ENCODE measurements at regions not wholly inside any gene's neighbourhood (a gene's known extent, or its start where the extent isn't known, plus 50 kb on each side); places are given as distances from the start of the nearest gene placed in this dataset.

DNA sequence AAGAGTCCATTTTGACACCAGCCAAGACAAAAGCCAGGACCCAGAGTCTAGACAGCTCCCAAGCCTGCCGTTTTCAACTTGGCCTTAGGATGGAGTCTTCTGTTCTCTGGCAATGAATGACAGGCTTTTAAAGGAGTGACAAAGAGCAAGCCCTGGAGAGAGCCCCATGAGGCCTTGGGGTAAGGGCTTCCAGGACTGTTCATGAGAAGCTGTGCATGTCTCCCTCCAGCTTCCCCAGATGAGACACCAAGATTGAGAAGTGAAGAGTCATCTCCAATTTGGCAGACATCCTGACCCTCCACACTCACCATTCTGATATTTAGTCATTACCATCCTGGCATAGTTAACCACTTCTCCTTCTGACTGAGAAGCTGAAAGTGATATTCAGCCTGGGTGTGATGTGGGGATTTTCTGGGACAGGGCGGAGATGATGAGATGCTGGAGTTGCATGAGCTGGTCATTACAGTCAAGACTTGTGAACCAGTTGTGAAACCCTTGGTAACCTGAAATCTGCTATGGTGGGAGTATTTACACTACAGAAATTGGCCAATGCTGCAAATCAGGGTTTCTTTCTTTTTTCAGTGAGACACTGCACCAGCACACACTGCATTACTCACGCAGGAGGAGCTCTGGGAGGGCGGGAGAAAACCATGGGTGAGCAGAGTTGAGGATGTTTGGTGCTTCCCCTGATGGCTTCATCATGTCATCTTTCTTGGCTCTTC, 77.8 kb downstream of the VCPKMT start:
- peak; percentile 78 for DNase-seq (ENCODE audit: low spot score)

DNA sequence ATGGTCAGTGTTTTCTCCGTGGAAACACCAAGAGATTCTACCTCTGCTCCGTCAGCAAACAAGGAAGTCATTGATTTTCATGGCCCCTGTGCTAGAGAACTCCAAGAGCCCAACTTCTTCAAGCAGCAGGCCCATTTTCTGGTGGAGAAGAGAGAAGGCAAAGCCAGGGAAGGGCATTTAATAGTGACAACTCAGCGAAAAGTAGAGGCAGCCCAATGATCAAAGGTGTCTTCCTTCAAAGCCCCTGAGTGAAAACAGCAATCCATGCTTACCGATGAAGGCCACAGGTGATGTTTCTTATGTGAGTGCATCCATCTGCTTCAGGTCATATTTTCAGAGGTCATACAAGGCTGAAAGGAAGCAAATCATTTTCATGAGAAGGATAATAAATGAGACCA, 77.3 kb downstream of the VCPKMT start:
- no peak for DNase-seq (ENCODE audit: low spot score)

DNA sequence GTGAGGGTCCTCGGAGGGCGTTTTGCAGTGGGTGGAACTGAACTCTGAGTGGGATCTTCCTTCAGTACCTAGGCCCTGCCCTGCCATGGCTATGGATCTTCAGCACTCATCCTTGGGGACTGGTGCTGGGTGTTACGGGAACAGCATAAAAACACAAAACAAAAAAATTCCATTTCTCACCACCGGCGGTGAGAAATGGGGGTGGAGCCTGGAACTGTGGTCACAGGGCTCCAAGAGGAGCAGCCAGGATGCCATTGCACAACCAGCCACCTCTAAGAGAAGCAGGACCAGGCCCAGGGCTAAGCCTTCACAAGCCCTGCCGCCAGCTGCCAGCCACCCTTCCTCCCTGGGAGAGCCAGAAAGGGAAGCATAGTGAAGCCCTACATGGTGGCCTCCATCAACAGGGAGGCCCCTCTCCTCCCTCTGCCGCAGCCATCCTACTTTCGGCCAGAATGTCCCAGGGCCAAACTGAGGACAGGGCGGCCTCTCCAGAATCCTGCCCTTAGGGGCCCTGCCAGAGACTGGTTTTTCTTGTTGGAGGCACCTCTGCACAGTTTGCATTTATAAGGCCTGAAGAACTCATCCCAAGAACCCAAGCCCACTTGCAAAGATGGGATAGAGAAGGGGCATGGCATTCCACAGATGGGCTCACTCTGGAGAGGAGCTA, 76.5 kb downstream of the VCPKMT start:
- DNase-seq (ENCODE audit: low spot score), result no peak

DNA sequence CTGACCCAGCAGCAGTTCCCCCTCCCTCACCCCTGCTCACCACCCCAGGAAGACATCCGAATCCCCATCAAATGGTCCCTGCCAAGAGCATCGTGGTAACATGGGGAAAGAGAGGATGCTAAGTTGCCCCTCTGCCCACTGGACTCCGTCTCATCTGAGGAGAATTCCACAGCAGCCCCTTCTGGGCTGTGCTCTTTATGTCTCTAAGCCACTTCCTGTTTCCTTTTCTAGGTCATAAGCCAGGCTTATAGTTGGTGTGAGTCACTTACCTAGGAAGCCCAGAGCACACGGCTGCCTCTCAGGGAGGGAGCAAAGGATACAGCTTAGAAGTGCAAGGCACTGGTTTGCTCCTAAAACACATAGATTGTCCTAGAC, 76.0 kb downstream of the VCPKMT start:
- no peak for DNase-seq (ENCODE audit: low spot score)

DNA sequence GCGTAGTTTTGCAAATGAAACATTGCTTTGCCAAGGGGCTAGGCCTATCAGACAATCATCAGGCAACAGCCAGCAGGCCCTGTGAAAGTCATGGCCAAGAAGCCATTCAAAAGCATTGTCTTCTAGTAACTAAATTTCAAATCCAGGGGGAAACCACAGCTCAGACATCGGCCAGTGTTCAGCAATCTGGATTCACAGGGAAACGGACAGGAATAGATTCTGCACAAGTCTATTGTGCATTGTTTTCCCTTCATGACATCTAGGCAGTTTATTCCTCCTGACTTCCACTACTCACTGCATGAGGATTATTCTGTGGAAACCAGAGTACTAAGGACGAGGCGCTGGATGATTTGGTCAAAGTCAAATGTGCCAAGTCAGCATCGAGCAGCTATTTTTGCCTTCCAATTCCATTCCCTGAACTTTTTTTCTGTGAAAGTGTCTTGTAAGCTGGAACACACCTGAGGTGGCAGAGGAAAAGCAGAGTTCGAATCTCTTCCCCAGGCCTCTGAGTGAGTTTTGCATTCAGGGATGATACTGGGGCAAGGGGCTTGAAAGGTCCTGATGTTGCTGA, 75.4 kb downstream of the VCPKMT start:
- DNase-seq (ENCODE audit: low spot score), result no peak

DNA sequence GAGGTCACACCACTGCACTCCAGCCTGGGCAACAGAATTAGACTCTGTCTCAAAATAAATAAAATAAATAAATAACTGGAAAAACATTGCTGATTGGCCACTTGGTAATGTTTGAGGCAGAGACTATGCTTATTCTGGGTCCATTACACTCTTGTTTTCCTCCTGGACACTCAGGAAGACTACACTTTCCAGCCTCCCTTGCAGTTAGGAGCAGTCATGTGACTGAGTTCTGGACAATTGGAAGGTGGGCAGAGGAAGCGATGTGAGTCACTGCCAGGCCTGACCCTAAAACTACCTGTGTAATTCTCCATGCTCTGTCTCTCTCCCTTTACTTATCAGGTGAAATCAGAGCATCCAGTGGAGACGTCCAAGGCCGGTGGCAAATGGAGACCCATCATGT, 74.4 kb downstream of the VCPKMT start:
- DNase-seq (ENCODE audit: low spot score), result no peak

DNA sequence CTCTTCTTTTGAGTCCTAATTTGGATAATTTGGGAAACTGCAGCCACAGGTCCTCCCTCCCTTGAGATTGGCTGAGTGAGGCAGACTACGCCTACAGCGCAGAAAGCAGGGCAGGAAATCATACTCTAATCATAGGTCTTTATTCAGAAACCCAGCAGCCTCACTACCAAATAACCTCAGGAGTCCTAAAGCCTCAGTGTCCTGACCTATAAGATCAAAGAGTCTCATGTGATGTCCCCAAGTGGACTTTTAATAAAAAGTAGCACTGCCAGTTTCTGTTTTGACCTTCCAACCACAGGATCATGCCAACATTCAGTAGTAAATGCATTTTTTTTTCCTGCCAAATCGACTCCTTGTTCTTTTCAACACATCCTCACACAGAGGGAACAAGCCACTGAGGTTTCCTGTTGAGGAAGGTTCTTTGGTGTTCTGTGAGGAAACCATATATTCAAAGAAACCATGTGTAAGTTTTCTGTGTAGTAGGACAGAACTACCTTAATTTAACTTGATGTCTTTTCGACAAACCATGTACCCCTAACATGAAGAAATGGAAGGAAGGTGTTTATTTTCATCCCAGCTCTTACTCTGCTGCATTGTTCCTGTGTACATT, 72.2 kb downstream of the VCPKMT start:
- DNase-seq (ENCODE audit: low spot score), result no peak

DNA sequence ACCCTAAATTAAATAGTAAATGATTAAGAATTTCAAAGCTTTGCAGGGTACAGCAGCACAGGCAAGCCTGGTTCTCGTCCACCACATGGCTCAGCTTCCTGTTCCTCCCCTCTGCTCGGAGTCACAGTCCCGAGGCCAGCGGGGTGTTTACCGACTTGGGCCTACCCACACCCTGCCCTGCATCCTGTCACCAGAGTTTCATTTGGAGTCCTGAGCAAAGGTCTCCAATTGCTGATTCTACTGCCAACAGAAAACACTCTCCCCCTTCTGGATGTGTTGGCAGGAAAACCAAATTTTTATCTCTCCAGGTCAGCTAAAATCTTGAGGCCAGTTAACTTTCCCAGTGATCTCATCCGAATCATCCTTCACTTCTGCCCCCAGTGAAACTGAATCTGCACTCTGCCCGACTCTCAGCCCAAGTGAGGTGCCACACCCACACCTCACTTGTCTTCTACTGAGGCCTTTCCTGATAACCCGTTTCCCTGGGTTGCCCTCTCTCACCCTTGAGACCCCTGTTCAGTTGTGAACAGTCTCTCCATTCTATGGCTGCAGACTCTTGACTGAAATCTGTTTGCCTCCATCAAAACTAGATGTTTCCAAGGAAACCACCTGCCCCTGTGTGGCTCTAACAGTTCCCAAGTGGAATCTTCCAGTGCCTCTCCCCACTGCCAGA, 71.2 kb downstream of the VCPKMT start:
- no peak for DNase-seq (ENCODE audit: low spot score)

DNA sequence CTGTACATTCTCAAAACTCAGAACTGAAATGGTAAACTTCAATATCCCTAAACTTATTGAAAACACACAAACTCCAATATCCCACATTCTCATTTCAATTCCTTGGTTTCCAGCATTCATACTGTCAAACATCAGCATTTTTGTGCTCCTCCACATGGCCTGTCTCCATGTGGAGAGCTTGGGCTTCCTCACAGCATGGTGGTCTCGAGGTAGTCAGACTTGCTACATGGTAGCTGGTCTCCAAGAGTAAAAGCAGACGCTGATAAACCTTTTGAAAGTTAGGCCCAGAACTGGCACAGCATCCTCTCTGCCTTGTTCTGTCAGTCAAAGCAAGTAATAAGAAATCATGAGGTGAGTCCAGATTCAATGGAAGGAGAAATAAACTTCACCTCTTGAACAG, 70.5 kb downstream of the VCPKMT start:
- no peak for DNase-seq (ENCODE audit: low spot score)

DNA sequence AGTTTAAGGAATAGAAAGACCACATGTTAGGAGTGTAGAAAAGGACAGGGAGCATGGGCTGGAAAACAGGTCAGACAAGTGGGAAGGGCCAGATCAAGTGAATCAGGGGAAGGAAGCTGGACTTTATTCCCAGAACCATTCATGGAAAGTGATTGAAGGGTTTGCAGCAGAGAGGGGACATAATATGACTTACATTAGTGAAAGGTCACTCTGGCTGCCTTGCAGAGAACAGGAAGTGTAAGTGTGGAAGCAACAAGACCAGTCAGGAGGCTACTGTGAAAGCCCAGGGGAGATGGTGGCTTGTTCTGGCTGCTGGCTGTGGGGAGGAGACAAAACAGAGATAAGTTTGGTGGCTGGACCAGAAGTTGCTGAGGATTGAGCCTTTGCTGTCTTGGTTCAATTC, 69.1 kb downstream of the VCPKMT start:
- no peak for DNase-seq (ENCODE audit: low spot score)

DNA sequence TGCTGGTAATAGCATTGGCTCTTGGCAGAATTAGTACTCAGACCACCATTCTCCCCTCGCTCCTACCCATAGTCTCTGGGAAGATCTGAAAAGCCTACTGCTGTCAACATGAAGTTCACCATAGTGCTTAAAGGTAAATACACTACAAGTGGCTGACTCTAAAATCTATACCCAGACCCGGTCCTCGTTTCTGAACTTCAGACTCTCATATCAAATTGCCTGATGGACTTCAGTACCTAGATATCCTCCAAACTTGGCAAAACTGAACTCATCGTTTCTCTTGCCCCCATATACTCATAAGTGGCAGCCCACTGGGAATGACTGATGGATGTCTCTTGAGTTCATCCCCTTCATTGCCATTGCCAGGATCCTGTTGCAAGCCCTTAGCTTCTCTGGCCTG, 67.3 kb downstream of the VCPKMT start:
- no peak for DNase-seq (ENCODE audit: low spot score)

DNA sequence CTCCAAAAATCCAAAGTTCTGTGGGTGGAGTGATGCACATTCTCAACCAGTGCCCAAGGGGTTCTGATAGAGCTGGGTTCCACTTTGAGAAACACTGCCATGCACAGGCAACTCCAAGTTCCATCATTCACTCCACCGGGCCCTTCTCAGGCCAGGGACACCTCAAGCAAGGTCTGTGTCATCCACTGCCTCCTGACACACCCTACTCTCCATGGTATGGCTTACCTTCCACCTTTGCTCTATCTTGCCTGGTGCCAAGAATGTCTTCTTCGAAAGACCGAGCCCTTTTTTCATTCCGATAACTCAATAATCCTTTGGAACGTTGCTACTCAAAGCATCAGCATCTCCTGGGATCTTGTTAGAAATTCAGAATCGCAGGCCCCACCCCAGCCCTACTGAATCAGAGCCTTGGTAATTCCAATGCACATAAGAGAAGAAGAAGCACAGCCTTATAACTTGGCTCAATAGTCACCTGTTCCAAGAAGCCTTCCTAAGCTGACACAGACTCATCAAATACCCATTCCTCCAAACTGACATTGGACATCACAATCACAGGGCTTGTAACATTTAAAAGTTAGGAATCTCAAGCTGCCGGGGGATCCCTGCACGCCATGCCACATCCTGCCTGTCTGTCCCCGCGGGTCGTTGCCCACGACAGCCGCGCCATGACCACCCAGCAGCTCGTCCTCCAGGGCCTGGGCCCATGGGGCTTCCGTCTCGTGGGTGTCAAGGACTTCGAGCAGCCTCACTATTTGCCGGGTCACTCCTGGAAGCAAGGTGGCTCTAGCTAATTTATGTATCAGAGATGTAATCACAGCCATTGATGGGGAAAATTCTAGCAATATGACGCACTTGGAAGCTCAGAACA, 66.4 kb downstream of the VCPKMT start:
- DNase-seq (ENCODE audit: low spot score), result no peak

DNA sequence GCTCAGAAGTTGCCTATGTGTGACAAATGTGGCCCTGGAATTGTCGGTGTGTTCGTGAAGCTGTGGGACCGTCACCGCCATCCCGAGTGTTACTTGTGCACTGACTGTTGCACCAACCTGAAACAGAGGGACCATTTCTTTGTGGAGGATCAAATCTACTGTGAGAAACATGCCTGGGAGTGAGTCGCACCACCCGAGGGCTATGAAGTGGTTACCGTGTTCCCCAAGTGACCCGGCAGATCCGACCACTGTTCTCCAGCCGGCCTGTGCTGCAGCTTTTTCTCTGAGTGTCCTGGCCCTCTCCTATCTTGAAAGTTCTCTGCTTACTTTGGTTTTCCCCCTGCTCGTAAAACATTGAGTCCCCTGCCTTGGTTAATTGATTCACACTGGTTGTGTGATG, 65.3 kb downstream of the VCPKMT start:
- DNase-seq (ENCODE audit: low spot score), result no peak

DNA sequence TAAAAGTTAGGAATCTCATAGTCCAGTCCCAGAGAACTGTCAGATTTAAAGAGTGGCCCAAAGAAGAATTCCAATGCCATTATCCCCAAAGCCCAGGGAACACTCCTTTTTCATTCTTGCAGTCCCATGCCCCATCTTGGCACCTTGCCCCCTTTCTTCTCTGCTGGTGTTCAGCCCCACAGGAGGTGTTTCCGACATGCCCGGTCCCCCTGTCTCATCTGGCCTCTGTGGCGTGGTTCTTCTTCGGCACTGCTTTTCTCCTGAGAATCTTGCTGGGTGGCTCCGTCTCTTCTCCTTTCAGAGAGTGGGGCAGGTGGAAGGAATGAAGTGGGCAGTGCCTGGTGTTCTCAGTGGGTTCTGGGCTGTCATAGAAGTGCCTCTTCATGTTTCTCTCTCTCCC, 64.7 kb downstream of the VCPKMT start:
- no peak for DNase-seq (ENCODE audit: low spot score)

DNA sequence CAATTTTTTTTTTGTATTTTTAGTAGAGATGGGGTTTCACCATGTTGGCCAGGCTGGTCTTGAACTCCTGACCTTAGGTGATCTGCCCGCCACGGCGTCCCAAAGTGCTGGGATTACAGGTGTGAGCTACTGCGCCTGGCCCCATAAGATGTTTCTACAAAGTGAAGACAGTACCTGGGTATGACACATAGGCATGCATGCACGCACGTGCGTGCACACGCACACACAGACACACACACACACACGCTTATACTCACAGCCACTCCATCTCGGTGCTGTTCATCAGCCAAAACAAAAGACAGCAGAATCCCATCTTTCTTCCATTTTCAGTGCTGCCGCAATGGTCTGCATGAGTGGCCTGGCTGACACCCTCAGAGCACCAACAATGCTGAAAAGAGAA, 63.9 kb downstream of the VCPKMT start:
- DNase-seq (ENCODE audit: low spot score), result no peak

DNA sequence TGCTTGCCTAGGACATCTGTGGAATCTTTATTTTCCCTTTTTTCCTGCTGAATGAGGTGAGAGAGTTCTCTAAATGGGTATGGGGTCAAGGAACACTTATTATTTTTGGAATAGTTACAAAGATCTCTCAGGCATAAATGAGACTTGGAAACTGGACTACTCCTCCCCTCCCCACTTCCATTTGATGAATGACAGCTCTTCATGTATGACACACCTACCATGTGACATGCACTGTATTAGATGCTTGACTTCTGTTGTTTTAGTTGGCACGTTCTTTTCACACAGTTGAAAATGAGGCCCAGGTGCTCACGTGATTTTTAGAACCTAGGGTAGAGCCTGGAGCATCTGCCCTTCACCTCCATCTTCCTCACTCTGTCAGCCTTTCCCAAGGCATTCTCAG, 62.4 kb downstream of the VCPKMT start:
- no peak for DNase-seq (ENCODE audit: low spot score)

DNA sequence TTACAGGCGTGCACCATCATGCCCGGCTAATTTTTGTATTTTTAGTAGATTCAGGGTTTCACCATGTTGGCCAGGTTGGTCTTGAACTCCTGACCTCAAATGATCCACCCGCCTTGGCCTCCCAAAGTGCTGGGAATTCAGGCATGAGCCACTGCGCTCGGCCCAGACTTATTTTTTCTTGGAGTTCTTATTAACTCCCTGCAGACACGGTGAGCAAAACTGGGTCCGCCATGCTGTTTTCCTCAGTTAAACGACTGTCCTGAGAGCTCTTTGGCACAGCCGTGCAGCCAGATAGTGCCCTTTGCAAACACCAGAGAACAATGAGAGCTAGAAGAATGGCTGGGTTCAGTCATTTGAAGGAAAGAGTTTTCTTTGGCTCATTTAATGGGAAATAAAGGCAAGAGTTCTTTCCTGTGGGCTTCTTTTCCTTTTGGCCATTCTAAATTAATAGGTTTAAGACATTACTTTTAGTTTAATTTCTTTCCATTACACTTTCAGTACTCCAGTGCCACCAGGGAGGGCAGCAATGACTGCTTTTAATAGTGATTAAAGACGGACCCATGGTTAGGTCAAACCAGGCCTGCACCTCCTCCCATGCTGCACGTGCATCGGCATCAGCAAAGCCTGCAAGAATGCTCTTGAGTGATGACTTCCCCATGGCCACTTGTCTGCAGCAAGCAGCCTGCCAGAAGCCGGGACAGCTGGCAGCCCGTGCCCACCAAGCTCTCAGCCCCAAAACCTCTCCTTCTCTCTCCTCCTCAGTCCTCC, 60.7 kb downstream of the VCPKMT start:
- DNase-seq (ENCODE audit: low spot score), result peak; percentile 29

DNA sequence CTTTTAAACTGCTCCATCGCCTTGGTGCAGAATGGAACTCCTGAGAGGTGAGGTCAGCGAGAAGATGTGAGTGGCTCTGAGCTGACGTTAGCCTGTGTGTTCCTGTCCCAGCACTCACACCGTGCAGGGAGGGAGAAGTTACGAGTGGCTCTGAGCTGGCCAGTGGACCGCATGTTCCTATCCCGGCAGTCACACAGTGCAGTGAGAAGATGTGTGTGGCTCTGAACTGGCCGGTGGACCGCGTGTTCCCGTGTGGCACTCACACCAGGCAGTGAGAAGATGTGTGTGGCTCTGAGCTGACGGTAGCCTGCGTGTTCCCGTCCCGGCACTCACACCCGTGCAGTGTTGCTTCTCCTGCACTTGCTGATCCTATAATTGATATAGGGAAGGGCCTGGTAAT, 59.9 kb downstream of the VCPKMT start:
- DNase-seq (ENCODE audit: low spot score), result no peak

DNA sequence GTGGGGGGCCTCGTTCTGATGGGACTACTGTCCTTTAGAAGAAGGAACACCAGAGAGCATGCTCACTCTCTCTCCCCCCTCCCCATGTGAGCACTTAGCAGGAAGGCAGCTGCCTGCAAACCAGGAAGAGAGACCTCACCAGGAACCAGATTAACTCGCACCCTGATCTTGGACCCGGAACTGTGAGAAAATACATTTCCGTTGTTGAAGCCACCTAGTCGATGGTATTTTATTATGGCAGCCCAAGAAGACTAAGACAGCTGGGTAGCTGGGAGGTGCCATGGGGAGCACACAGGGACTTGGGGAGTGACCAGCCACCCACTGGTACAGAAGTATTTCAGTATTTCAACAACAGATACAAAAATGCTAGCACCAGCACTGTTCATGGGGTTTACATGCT, 59.0 kb downstream of the VCPKMT start:
- DNase-seq (ENCODE audit: low spot score), result no peak

DNA sequence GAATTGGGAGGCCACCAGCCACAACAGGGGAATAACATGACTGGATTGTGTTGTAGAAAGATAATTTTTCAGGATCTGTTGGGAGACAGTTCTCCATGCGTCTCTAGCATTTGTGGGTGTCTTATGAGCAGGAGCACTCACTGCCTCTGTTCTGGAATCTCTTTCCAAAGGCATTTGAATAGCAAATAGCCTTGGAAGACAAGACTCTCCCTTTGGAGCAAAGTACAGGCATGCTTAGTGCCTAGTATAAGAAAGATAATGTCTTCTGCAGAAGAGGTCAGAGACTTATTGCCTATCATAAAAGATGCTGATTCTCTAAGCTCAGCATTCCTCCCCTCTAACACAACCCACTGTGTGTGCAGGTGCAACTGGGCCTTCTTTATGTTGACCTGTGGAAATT, 58.3 kb downstream of the VCPKMT start:
- no peak for DNase-seq (ENCODE audit: low spot score)

Measured in SK-N-DZ (cell line).